T-helper 1 cell treated with Interleukin-12 subunit alpha and Interleukin-12 subunit beta and Interleukin-4 antibody, amounts not matched to agents 30 ng/mL and 1 ng/mL, for 36 hours (primary cell): ENCODE measurements at regions not wholly inside any gene's neighbourhood (a gene's known extent, or its start where the extent isn't known, plus 50 kb on each side); places are given as distances from the start of the nearest gene placed in this dataset.
"Not testable (repeated sequence)": the region's sequence is repeated elsewhere in the genome, so short reads cannot be mapped to it uniquely, and the experiment has no call there.

Experiments used
- intact Hi-C: fragments of 100-400 bp; cut with micrococcal nuclease; formaldehyde crosslinking; loops from one replicate; pipeline ENCODE4 v1.15.1; 2024

- intact Hi-C loops, result no loop called here
Observed at GRCh38 chr20:12790859-12791258, 217.9 kb upstream of the SPTLC3 start.

DNA sequence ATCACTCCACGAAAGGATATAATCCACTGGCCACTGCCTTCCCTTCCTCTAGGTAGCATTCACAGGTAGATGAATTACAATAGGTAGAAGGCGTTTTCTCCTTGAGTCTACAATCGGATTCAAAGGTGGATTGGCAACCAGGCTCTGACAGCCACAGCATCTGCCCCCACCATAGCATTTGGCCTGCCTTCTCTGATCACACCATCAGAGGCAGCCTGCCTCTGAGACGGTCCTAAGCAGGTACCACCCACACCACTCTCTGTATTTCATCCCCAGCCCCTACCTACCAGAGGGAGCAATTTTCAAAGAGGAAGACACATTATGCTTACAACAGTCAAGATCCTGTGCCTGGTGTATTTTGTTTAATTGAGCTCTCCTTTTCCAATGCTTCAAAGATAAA lies 210.5 kb upstream of the SPTLC3 start:
- intact Hi-C loops, result no loop called here

DNA sequence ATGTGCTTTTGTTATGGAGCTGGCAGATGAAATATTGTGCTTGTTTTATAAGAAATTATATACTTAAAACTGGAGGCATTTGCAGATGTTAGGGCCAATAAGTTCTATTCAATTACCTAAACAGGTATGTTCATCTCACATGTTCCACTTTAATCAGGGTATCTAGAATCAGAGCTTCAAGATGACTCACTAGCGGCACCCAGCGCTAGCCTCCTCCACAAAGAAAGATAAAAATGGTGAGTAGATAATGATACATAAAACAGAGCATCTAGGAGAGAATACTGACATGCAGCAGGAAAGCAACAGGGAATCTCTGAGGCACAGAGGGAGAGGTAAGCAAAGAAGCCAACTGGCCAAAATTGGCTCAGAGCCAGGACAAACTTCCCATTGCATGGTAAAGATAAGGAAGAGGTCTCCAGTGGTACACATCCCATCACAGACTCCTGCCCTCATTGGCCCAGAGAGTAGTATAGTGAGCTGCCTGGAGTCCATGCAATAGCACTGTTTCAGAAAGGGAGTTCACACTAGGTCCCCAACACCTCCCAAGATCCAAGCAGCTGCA lies 200.7 kb upstream of the SPTLC3 start:
- intact Hi-C loops, result no loop called here

- intact Hi-C loops, result no loop called here
Observed at GRCh38 chr20:12815231-12815768, 193.5 kb upstream of the SPTLC3 start.

DNA sequence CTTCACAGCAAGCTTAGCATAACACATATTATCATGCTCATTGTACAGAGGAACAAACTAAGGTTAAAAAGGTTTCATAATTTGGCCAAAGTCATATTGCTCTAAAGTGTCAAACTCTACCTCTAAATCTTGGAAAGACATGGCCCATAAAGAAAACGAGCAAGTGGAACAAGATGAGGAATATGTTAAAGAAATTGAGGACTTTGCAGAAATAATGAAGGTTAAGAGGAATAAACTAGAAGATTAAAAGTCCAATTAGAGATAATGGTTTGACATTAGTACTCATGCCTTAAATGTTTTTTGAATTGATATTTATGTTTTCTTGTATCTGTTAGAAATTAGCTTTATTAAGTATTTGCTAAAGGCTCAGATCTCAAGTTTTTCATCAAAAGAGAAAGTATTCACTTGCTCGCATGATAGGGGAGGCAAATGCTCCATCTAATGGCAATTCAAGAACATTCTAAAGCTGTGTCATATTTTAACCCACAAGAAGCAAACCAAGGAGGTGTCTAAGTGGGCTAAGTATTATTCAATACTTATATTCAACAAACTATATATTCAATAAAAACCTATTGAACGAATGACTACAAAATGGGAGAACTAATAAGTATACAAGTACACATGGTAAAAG lies 192.9 kb upstream of the SPTLC3 start:
- intact Hi-C loops, result no loop called here

DNA sequence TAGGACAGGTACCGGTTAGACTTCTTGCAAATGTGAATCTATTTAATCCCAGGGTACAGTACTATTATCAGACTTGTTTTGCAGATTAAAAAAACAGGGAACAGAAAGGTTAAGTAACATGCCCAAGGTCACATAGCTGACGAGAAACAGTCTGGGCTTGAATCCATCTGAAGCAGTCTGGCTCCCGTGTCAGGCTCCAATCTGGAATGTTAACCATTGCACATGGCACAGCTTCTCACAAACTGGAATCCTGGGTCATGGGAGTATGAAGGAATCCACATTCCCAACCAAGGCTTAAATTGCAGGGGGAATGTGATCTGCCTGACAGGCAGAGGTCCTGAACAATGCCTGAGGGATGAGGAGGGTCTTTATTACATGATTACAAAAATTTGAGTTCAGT lies 187.5 kb upstream of the SPTLC3 start:
- intact Hi-C loops, result no loop called here

- intact Hi-C loops, result no loop called here
Observed at GRCh38 chr20:12823734-12824133, 185.0 kb upstream of the SPTLC3 start.

- intact Hi-C loops, result no loop called here
Observed at GRCh38 chr20:12824328-12825225, 184.2 kb upstream of the SPTLC3 start.

GRCh38 chr20:12825226-12825595 lies 183.6 kb upstream of the SPTLC3 start:
- intact Hi-C loops, result no loop called here

DNA sequence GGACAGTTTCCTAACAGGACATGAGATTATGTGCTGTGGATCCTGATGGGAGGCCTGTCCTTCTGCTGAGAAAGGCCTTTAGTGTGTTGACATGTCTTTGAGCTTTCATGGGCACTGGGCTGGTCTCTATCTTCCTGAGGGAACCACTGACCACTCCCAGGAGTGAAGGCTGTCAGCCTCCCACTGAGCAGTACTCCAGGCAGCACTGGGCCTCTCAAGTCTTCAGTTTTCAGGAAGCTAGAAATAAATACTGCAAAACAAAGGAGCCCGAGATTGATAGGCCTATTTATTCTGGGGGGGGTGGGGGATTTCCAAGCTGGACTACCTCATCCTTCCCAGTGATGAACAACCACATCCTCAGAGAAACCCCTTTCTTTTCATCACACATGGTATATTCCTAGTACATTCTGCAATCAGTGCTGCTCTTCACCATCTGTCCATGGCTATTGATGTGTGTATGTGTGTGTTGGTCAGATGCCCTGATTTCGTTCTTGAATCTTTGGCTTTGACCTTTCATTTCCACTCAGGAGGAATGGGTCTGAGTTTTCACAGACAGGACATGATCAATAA lies 180.9 kb upstream of the SPTLC3 start:
- intact Hi-C loops, result no loop called here

- intact Hi-C loops, result no loop called here
Observed at GRCh38 chr20:12829170-12829569, 179.6 kb upstream of the SPTLC3 start.

- intact Hi-C loops, result no loop called here
Observed at GRCh38 chr20:12833861-12834260, 174.9 kb upstream of the SPTLC3 start.

DNA sequence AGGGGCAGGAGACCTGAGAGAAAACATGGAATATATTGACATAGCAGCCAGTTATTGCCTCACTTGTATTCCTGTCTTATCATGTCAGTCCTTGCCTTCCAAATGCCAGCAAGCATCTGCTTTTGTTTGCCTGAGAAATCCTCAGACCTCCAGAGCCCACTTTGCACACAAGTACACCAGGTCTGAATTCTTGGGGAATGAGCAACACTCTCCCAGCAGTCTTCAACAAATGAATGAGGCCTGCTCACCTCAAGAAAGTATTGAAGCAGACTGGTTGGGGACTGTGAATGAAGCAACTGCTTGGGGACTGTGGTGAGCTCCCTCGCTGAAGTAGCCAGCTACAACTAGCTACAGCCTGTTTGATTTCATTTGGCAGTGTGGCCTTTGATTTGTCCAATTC lies 172.8 kb upstream of the SPTLC3 start:
- intact Hi-C loops, result no loop called here

GRCh38 chr20:12837646-12838045 lies 171.1 kb upstream of the SPTLC3 start:
- intact Hi-C loops, result loop anchor here (2.0 kb wide), 1 partner anchor 269 kb away; no protein-coding TSS in a partner anchor

- intact Hi-C loops, result loop anchor here (2.0 kb wide), 1 partner anchor 268 kb away; no protein-coding TSS in a partner anchor
Observed at GRCh38 chr20:12838261-12838866, 170.4 kb upstream of the SPTLC3 start.

- intact Hi-C loops, result no loop called here
Observed at GRCh38 chr20:12847872-12848271, 160.9 kb upstream of the SPTLC3 start.

GRCh38 chr20:12849225-12849910 lies 159.4 kb upstream of the SPTLC3 start:
- intact Hi-C loops, result no loop called here

DNA sequence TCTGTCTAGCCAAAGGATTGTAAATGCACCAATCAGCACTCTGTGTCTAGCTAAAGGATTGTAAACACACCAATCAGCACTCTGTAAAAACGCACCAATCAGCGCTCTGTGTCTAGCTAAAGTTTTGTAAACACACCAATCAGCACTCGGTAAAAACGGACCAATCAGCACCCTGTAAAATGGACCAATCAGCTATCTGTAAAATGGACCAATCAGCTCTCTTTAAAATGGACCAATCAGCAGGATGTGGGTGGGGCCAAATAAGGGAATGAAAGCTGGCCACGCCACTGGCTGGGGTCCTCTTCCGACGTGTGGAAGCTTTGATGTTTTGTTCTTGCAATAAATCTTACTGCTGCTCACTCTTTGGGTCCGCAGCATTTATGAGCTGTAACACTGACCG lies 151.1 kb upstream of the SPTLC3 start:
- intact Hi-C loops, result not testable (repeated sequence)

DNA sequence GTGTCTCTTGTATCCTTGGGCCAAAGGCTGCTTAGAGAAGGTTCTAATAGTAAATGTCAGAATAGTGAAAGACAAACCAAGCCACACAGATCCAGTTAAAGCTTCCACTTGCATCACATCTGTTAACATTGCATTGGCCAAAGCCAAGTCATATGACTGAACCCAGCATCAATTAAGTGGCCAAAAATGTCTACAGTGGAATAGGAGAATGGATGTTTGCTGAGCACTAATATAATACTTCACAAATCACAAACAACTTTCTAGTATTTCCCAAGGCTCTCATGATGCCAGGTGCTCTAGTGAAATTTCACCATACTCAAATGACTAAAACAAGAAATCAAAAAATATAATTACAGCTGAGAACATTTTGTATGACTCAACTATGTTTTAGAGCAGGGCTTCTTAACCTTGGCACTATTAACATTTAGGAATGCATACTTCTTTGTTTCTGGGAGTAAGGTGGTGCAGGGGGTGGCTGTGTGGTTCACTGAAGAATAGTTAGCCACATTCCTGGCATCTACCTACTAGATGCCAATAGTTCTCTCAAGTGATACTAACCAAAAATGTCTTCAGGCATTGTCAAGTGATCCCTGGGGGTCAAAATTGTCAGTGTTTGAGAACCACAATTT lies 148.0 kb upstream of the SPTLC3 start:
- intact Hi-C loops, result no loop called here

DNA sequence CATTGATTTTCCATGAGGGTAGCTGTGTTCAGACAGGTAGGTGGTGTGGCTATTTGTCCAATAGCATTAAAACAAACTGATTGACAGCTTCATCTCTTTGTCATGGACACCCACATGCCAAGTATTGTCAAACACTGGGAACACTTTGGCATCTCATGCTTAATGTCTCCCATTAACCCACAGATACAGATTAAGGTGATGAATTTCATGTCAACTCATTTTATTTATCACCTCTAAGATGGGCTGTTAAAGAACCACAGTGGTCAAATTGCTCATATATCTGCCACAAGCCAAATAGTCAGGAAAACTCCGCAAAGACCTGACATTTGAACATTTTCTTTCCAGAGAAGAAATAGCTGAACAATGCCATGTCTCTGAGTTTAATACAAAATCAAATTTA lies 139.1 kb upstream of the SPTLC3 start:
- intact Hi-C loops, result no loop called here
